Right renal pelvis (tissue), 4 donors: ENCODE measurements at regions not wholly inside any gene's neighbourhood (a gene's known extent, or its start where the extent isn't known, plus 50 kb on each side); places are given as distances from the start of the nearest gene placed in this dataset.

Source experiments
- DNase-seq, 4 donors: peaks; one replicate each; pipeline ENCODE4 v3.0.0-alpha.2; 2013; ENCODE audit warnings: low read depth in 4 of 4, low spot score in 3 of 4, missing footprints in 1 of 4

DNA sequence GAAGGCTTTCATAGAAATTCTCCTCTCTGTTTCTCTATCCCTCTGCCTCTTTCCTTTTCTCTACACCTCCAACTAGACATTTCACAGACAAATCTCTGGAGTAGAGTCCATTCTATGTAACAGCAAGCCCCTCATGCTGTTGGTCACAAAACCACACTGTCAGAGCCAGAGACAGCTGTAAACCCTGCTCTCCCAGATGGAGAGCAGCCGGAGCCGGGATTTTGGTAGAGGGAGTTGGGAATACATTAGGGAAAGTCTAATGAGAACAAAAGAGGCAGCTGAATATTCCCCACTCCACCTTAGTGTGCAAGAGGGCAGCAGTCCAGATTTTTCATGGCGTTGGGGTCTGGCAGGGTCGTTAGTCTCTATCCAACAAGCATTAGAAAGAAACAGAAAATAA, 68.3 kb upstream of the EDN1 start:
- DNase-seq: no peak

DNA sequence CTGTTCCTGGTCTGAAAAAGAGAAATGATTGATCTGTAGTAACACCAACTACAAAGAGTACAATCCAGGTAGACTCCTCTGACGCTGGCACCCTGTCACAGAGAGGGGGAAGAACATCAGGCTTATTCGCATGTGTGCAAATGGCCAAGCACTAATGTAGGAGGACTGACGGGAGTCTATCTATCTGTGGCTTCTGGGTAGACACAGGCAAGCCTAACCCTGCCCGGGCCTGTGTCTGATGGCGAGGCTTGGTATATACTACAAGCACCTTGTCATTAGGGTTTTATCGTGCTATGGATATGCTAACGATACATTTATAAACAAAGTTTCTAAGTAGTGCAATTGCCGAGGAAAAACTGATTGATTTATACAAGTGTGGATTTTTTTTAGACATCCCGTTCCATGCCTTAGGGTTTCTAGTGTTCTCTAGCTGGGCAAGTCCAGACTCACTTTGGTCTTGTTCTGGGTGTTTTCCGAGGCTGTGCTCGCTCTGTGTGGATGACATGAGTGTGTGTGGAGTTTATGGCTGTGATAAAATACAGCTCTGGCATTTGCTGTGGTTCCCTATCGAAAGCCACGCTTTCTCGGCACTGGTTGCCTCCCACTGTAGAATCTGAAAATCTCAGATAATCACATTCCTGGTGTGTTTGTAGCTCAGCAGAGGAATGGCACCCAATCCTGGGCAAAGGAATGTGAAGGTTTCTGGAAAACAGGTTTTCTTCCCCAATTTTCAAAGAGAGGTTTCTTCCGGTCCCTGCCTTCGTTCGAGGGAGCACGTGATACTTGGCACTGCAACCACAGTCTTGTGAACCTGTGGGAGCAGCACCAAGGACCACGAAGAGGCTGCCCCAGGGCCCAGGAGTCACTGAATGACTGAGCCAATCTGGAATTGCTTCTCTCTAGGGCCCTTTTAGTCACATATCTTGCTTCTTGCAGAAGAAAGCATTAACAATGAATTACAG, 67.5 kb upstream of the EDN1 start:
- DNase-seq: no peak

DNA sequence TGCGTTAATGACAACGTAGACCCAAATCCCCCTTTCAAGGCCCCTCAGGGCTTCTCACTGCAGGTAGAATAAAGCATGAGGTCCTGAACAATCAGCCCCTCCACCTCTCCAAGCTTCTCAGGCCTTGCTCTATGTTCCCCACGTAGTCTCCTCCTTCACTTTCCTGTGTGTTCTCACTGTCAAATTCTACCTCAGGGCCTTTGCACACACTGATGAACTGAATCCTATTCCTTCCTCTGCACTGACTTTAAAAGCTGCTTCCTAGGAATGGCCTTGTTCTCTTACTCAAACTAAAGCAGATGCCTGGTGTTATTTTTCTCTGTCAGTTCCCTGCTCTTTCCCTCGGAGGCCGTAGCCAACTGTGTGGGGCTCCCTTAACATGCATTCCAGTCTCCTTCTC, 66.8 kb upstream of the EDN1 start:
- DNase-seq: no peak

DNA sequence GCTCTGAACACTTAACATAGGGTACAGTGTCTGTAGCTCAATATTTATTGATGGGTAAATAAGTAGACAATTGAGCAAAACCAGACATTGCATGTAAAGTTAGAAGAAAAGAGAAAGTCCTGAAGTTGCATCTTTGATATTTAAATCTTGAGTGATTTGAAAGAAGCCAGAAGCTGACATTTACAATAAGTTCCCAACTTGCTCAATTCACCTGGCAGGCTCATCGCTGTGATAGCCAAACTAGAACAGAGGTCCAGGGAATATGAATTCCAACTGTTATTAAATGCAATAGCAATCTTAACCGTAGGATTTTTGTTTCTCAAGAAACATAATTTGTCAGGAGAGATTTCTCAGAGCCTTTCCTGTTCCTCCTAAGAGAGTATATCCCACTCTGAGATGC, 65.9 kb upstream of the EDN1 start:
- DNase-seq: no peak

DNA sequence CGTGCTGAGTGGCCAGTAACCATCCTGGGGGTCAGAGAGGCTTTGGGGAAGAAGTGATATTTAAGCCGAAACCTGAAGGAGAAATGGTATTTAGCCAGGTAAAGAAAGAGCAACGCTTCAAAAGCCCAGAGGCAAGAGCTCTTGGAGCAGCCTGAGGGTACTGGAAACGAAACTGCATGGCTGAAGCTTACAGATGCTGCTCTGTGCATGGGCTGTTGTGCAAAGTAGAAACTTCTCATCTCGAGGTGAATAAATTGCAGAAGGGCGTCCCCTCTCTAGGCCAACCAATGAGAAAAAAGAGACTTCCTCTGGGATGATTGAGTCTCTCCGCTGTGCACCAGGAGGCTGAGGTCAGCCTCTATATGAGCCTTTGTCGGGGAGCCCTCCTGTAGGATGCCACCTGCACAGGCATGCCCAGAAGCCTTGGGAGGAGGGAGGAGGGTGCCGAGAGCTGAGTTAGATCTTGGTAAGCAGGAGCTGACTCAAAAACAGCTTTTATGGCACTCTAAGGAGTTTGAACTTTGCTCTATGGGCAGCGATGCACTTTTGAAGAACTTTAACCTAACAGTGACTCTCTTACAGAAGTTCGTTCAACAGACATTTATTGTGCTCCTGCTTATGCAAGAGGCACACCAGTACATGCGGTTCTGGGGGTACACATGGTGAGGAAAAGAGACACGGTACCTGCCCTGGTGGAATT, 61.6 kb upstream of the EDN1 start:
- no peak for DNase-seq

DNA sequence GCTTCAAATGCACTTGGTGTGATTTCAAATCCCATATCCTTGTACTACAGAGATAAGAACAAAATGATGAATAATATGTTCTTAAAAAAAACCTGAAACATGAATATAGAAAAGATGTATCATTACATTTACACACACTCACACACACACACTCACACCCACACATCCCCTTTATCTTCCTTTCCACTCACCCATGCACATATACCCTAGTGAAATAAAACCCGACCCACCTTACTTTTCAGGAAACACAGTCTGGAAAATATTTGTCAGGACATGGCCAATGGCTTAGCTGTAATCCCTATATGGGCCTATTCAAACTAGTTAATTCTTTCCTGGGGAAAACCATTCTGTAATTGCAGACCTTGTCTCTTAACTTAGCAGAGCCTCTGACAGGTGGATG, 60.8 kb upstream of the EDN1 start:
- DNase-seq: no peak

DNA sequence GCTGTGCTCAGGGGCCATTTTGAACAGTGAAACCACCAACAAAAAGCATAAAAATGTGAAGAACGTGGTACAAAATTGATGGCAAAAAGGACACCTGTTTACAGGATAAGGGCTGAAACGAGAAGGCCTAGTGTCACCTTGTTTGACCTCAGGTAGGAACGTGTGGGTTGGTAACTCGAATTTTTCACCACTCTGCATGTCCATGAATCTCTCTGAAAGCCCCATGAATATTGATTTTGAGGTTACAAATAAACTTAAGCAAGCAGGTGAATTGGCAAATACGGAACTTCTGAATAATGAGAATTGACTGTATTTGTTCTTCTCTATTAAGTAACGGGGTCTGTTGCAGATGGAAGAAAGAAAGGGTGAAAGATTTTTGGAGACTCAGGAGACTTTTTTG, 59.6 kb upstream of the EDN1 start:
- DNase-seq: no peak

DNA sequence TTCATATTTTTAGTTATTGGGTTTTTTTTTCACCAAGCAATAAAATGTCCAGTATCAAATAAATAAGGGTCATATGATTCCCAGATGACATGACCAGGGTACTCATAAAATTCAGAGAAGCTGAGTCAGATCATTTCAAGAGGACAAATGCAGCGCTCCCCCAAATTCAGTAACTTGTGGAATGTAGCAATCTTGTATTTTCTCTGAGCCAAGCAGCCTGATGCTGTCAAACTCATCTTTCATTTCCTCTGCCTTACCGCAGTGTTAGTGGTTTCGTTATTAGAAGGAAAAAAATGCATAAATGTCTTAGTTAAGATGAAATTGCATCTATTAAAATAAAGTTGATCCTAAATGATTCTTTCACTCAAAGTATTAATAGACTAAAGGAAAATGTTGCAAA, 57.8 kb upstream of the EDN1 start:
- no peak for DNase-seq

DNA sequence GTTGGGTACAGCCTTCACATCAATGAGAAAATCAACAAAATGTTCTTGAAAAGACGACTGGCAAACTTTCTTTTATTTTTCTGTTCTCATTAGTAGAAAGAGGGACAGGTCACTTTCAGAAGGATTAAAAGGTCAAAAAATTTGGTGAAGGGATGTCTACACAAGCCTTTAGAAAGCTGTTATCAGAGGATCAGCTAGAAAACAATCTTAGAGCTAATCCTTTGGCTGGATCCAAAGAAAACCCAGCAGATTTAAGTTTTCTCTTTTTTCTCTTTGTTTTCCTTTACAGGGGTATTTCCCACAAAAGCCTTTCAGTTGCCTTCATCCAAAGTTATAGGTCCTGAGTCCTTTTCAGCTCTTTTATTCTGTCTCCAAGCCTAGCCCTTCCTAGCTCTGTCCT, 57.3 kb upstream of the EDN1 start:
- no peak for DNase-seq

DNA sequence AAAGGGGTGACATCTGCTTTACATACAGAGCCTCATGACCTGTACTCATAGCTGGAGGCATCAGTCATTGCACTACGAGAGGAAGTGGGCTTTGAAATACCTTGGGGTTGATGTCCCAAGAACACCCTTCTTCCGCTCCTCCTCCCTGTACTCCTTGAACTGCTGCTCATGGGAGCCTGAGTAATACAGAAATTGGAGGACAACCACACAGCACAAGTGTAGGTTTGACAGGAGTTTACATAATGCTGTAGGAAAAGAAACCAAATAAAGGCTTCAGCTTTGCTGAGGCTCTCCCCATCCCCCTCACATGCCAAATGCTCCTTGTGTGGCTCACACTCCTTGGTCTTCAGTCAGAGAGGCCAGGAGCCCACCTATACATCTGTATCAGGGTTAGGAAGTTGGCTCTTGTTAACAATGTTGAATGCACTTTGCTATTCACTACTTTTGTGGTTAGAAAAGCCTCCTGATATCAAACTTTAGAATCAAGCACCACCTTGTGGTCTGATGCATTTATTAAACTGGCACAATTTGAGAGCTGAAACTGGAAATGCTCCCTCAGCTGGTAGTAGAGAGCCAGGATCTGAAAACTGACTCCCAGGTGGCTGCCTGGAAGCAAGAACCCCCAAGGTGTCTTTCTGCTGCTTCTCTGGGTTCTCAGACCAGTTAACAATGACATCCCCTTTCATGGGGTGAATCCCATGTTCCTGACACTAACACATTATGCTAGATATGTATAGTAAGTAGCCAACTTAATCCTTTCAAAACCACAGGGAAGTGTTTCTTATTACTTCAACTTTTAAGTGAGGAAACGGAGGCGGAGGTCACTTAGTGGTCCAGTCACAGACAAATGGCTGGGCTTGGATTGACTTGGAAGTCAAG, 56.2 kb upstream of the EDN1 start:
- DNase-seq: peak; percentile 50 to 79 (median 68)

DNA sequence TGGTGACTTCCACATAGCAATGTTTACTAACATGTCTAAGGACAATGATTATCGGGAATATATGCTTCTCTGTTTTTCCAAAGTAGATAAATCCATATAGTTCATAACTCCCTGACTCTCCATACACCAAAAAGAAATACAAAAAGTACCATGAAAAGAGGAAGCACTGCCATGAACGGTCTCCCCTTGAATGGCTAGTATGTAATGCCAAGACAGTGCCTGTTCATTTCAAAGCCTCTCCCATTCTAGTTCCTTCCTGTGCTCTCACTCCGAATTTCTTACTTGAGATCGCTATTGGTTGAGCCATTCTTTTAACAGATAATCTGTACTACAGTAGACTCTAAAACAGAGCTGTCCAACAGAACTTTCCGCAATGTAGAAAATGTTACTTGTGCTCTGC, 54.8 kb upstream of the EDN1 start:
- no peak for DNase-seq

DNA sequence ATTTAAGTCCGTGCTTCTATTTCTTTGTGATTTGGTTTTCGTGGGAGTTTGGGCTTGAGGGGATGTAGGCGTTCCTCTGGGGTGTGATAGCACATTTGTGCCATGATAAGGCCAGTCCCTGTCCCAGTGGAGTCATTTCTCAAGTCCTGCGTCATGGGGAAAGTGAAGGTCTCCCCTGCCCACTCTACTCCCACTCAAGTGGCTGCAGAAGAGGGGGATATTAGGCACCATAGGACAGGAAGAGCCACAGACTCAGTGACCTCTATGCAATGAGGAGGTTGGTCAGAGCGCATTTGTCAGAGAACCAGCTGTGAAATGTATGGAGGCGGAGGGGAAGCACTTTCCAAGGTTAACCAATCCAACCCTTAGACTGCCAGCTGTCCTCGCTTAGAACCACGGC, 51.9 kb upstream of the EDN1 start:
- DNase-seq: no peak
